Calu3 (cell line): ENCODE measurements at regions not wholly inside any gene's neighbourhood (a gene's known extent, or its start where the extent isn't known, plus 50 kb on each side); places are given as distances from the start of the nearest gene placed in this dataset.

Source experiments
- BruUV-seq: library from RNA; stranded (reverse); fragments of 400-500 nt; replicated peaks from 2 replicates; lab custom pipeline; 2021; lab: Mats Ljungman, UMichigan
- CTCF ChIA-PET: fragments of 300-600 bp; sonication (Branson Sonifier 250); formaldehyde crosslinking; loops from one replicate; lab custom pipeline; 2022; ENCODE audit warnings: antibody characterized with exemption; lab: Charles Lee
- DNase-seq: peaks from one replicate; pipeline ENCODE4 v3.0.0; 2022
- H3K27ac Mint-ChIP-seq: one replicate; pipeline ENCODE4 v1.8.0; 2022; ENCODE audit warnings: mixed read lengths; ENCODE audit not compliant: unreplicated experiment
- H3K27me3 Mint-ChIP-seq: one replicate; pipeline ENCODE4 v1.8.0; 2022; ENCODE audit warnings: mixed read lengths; ENCODE audit not compliant: unreplicated experiment
- H3K36me3 Mint-ChIP-seq: one replicate; pipeline ENCODE4 v1.8.0; 2022; ENCODE audit warnings: mild to moderate bottlenecking, moderate library complexity, mixed read lengths; ENCODE audit not compliant: insufficient read depth, unreplicated experiment
- H3K4me1 Mint-ChIP-seq: one replicate; pipeline ENCODE4 v1.8.0; 2022; ENCODE audit warnings: mild to moderate bottlenecking, low read depth, mixed read lengths; ENCODE audit not compliant: unreplicated experiment
- H3K4me3 Mint-ChIP-seq: one replicate; pipeline ENCODE4 v1.8.0; 2022; ENCODE audit warnings: mild to moderate bottlenecking, low read depth, moderate library complexity, mixed read lengths; ENCODE audit not compliant: unreplicated experiment
- H3K9me3 Mint-ChIP-seq: one replicate; pipeline ENCODE4 v1.8.0; 2022; ENCODE audit warnings: low read depth, mixed read lengths; ENCODE audit not compliant: unreplicated experiment
- CTCF ChIP-seq: fragments of 200-600 bp; IDR thresholded peaks from one replicate; pipeline ENCODE4 v1.8.0; 2022; ENCODE audit warnings: antibody characterized with exemption; ENCODE audit not compliant: unreplicated experiment
- intact Hi-C: fragments of 100-400 bp; cut with micrococcal nuclease; formaldehyde crosslinking; loops from one replicate; pipeline ENCODE4 v1.10.0; 2022; ENCODE audit not compliant: unreplicated experiment

- Mint-ChIP-seq H3K9me3 (peaks cover 8% of the 10 kb centered on the region), H3K4me1 (no peaks in the 10 kb centered on the region), H3K4me3 (no peak overlapping the region), H3K36me3 (no peaks in the 10 kb centered on the region), H3K27me3 (no peaks in the 10 kb centered on the region), H3K27ac (no peak overlapping the region)
- BruUV-seq = no TSS peak
- no peak for TF ChIP-seq CTCF
- CTCF ChIA-PET = no interaction called here
- intact Hi-C loops = no loop called here
- no peak for DNase-seq
These were observed 199.9 kb downstream of the LACC1 start for GRCh38 chr13:44079413-44080205.

GRCh38 chr13:44084146-44084545 lies 204.4 kb downstream of the LACC1 start:
- TF ChIP-seq CTCF = no peak
- BruUV-seq = no TSS peak
- no peak for DNase-seq
- H3K27ac Mint-ChIP-seq = no peak overlapping the region
- peaks cover 10% of the 10 kb centered on the region for H3K9me3 Mint-ChIP-seq
- no peaks in the 10 kb centered on the region for H3K27me3 Mint-ChIP-seq
- CTCF ChIA-PET = no interaction called here
- H3K4me3 Mint-ChIP-seq = no peak overlapping the region
- H3K36me3 Mint-ChIP-seq = no peaks in the 10 kb centered on the region
- intact Hi-C loops = no loop called here
- H3K4me1 Mint-ChIP-seq = no peaks in the 10 kb centered on the region

- no peak overlapping the region for H3K4me3 Mint-ChIP-seq
- no peaks in the 10 kb centered on the region for H3K36me3 Mint-ChIP-seq
- no peaks in the 10 kb centered on the region for H3K4me1 Mint-ChIP-seq
- BruUV-seq = no TSS peak
- CTCF ChIA-PET = no interaction called here
- DNase-seq = no peak
- intact Hi-C loops = no loop called here
- TF ChIP-seq CTCF = no peak
- no peaks in the 10 kb centered on the region for H3K27me3 Mint-ChIP-seq
- H3K27ac Mint-ChIP-seq = no peak overlapping the region
- H3K9me3 Mint-ChIP-seq = peaks cover 2% of the 10 kb centered on the region
These were observed 206.7 kb downstream of the LACC1 start for GRCh38 chr13:44086389-44086788.

- H3K9me3 Mint-ChIP-seq = peaks cover 2% of the 10 kb centered on the region
- no peaks in the 10 kb centered on the region for H3K4me1 Mint-ChIP-seq
- no peak overlapping the region for H3K4me3 Mint-ChIP-seq
- CTCF ChIA-PET = no interaction called here
- intact Hi-C loops = no loop called here
- no peaks in the 10 kb centered on the region for H3K27me3 Mint-ChIP-seq
- no TSS peak for BruUV-seq
- no peak overlapping the region for H3K27ac Mint-ChIP-seq
- no peak for TF ChIP-seq CTCF
- DNase-seq = no peak
- H3K36me3 Mint-ChIP-seq = no peaks in the 10 kb centered on the region
These were observed 208.7 kb downstream of the LACC1 start for GRCh38 chr13:44088411-44088810.
